ENCODE measurements at regions not wholly inside any gene's neighbourhood (a gene's known extent, or its start where the extent isn't known, plus 50 kb on each side); places are given as distances from the start of the nearest gene placed in this dataset.

- TF ChIP-seq YY1 (IDR thresholded peaks at IDR 0.05; ENCODE audit: insufficient read depth, insufficient read length) (no peak), ZNF274 (IDR thresholded peaks at IDR 0.05; ENCODE audit: low read depth, low read length) (no peak), SUZ12 (IDR thresholded peaks at IDR 0.05; ENCODE audit: extremely low read depth, insufficient read depth, insufficient read length) (no peak)
Observed at GRCh38 chr1:157450106-157450505, 102.2 kb downstream of the FCRL5 start.
